Heart left ventricle (tissue), 13 donors: ENCODE measurements at regions not wholly inside any gene's neighbourhood (a gene's known extent, or its start where the extent isn't known, plus 50 kb on each side); places are given as distances from the start of the nearest gene placed in this dataset.

ENCODE experiments used
- CTCF ChIP-seq, 12 donors: fragments of 200-600 bp; sonication (generic) in 4 of 12; IDR thresholded peaks; one replicate each; pipeline versions ENCODE4 v1.5.0 to v1.8.0; 2018 to 2022; ENCODE audit warnings: antibody characterized with exemption in 12 of 12, mild to moderate bottlenecking in 5 of 12
- POLR2A ChIP-seq, 2 donors: fragments of 450-650 bp; IDR thresholded peaks; one replicate each; pipeline ENCODE4 v1.6.1; 2017; ENCODE audit warnings: antibody characterized with exemption in 2 of 2, mild to moderate bottlenecking in 2 of 2, moderate library complexity in 2 of 2
- donor health status: ischemic (EF 13 %, LVEDD 7.1; RV severe dilation, severe dysfunction).
- donor health status: DM: no; HTN: yes; CAD: no.
- donor health status: DM: no; HTN: no; CAD: no.
- donor health status: ischemic (EF 25% LVEDD 6.9; RV normal size, moderate dysfunction).
- donor health status: ischemic (EF 25% LVEDD 5.7; RV mildly dilated, moderate dysfunction).
- donor health status: ischemic (EF 35%, LVEDD 5.7; RV mildly dilated, moderate dysfunction).
- donor health status: nonischemic (EF 11% LVEDD 7.7; RV severe dilation, severe dysfunction).
- donor health status: DM: yes; HTN: yes; CAD: no.
- donor health status: PGD.
- donor health status: ischemic (EF 29% LVEDD 5.4; RV normal size, mild dysfunction).
- donor health status: nonischemic (EF 23%, LVEDD 6.1; RV moderate dilation, normal function).

DNA sequence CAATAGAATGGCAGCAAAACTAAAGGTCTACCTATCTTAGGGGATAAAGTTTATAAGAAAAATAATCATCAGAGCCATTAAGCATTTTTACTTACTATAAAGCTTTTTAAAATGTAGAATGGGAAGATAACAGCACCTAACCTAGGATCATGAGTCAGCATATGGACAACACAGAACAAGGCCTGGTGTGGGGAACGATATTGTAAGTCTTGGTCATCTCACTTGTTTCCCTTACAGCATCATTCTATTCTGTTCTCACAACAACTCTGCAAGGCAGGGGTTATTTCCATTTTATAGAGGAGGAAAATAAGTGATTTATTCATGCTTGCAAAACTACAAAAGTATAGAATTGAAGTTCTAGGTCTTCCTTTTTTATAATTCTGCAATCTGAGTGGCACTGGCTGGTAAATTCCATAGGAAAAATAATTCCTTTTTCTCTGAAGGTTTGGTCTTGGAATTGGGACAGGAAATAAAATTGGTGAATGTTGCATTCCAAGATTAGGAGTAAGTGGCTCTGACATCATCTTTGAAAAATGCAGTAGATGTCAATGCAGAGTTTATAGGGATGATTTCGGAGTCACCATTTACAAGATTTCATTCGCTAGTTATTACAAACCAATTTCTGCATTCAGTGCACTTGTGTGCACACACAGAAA is 423.0 kb downstream of the DYNC2H1 start:
- TF ChIP-seq CTCF (IDR thresholded peaks at IDR 0.05) (no peak), POLR2A (IDR thresholded peaks at IDR 0.05) (no peak)
